SK-N-SH (cell line): ENCODE measurements at regions not wholly inside any gene's neighbourhood (a gene's known extent, or its start where the extent isn't known, plus 50 kb on each side); places are given as distances from the start of the nearest gene placed in this dataset.

Source experiments
- GABPA ChIP-seq: IDR thresholded peaks from 2 replicates; pipeline ENCODE4 v1.4.0; 2012; ENCODE audit warnings: low read depth, mild to moderate bottlenecking
- GATA2 ChIP-seq: sonication (generic); formaldehyde crosslinking; IDR thresholded peaks from 2 replicates; pipeline ENCODE4 v1.5.0; 2020; ENCODE audit warnings: mild to moderate bottlenecking, missing genetic modification reagents
- TF ChIP-seq, protein P1 (sequence below): IDR thresholded peaks from 2 replicates; pipeline ENCODE4 v1.4.0; 2012; ENCODE audit warnings: low read depth
- TF ChIP-seq, protein P2 (sequence below): fragments of 200-600 bp; sonication (generic); IDR thresholded peaks from 2 replicates; pipeline ENCODE4 v1.6.1; 2017; ENCODE audit warnings: antibody characterized with exemption, mild to moderate bottlenecking, moderate library complexity

DNA sequence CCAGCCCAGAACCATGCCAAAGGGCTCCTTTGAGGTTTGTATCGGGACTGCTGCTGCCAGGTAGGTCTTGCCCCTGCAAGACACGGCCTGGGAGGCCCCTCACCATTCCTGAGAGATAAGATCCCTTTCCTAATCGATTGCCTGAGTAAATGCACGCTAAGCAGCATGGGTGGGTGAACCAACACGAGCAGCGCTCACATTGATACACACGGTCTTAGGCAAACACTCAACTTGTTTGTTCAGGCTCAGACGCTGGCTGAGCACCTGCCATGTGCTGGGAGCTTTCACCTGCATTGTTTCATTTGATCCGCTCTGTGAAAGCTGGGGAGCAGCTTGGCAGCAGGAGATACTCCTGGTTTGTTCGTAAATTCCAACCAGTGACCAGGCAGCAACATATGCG, 76.9 kb upstream of the NEURL1B start:
- TF ChIP-seq, protein P1, sequence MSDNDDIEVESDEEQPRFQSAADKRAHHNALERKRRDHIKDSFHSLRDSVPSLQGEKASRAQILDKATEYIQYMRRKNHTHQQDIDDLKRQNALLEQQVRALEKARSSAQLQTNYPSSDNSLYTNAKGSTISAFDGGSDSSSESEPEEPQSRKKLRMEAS, result no peak
- TF ChIP-seq, protein P2, sequence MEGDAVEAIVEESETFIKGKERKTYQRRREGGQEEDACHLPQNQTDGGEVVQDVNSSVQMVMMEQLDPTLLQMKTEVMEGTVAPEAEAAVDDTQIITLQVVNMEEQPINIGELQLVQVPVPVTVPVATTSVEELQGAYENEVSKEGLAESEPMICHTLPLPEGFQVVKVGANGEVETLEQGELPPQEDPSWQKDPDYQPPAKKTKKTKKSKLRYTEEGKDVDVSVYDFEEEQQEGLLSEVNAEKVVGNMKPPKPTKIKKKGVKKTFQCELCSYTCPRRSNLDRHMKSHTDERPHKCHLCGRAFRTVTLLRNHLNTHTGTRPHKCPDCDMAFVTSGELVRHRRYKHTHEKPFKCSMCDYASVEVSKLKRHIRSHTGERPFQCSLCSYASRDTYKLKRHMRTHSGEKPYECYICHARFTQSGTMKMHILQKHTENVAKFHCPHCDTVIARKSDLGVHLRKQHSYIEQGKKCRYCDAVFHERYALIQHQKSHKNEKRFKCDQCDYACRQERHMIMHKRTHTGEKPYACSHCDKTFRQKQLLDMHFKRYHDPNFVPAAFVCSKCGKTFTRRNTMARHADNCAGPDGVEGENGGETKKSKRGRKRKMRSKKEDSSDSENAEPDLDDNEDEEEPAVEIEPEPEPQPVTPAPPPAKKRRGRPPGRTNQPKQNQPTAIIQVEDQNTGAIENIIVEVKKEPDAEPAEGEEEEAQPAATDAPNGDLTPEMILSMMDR, result no peak
- TF ChIP-seq GATA2 (CRISPR knock-in tag), result no peak
- TF ChIP-seq GABPA, result no peak
